ENCODE measurements at regions not wholly inside any gene's neighbourhood (a gene's known extent, or its start where the extent isn't known, plus 50 kb on each side); places are given as distances from the start of the nearest gene placed in this dataset.

DNA sequence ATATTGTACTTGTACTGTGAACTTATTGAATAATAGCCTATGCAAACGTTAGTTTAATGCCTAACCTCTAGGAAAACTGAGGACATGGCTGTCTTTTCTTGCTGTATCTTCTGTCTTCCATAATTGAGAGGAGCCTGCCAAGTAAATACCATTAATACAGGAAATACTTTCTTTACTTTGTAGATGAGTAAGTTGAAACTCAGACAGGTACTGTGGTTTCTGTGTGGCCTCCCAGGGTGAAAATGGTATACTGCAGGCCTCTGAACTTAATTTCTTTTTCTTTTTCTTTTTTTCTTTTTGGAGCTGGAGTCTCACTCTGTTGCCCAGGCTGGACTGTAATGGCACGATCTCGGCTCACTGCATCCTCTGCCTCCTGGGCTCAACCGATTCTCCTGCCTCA is 208.8 kb upstream of the ADGRL4 start:
- TF ChIP-seq, protein P1, sequence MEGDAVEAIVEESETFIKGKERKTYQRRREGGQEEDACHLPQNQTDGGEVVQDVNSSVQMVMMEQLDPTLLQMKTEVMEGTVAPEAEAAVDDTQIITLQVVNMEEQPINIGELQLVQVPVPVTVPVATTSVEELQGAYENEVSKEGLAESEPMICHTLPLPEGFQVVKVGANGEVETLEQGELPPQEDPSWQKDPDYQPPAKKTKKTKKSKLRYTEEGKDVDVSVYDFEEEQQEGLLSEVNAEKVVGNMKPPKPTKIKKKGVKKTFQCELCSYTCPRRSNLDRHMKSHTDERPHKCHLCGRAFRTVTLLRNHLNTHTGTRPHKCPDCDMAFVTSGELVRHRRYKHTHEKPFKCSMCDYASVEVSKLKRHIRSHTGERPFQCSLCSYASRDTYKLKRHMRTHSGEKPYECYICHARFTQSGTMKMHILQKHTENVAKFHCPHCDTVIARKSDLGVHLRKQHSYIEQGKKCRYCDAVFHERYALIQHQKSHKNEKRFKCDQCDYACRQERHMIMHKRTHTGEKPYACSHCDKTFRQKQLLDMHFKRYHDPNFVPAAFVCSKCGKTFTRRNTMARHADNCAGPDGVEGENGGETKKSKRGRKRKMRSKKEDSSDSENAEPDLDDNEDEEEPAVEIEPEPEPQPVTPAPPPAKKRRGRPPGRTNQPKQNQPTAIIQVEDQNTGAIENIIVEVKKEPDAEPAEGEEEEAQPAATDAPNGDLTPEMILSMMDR (IDR thresholded peaks at IDR 0.05) = no peak
- no peak for TF ChIP-seq POLR2A (IDR thresholded peaks at IDR 0.05)

Data from right lobe of liver (tissue), 4 donors.